Type B pancreatic cell (in vitro differentiated cells): ENCODE measurements at regions not wholly inside any gene's neighbourhood (a gene's known extent, or its start where the extent isn't known, plus 50 kb on each side); places are given as distances from the start of the nearest gene placed in this dataset.

ENCODE experiments used
- DNase-seq: peaks from one replicate; pipeline ENCODE4 v3.0.0; 2021; ENCODE audit warnings: mixed read lengths; ENCODE audit not compliant: unreplicated experiment; ENCODE audit errors: extremely low spot score
- H3K27ac Mint-ChIP-seq: 2 replicates; pipeline ENCODE4 v1.8.0; 2021; ENCODE audit warnings: mild to moderate bottlenecking, mixed read lengths
- H3K27me3 Mint-ChIP-seq: 2 replicates; pipeline ENCODE4 v1.8.0; 2021; ENCODE audit warnings: mixed read lengths
- H3K36me3 Mint-ChIP-seq: 2 replicates; pipeline ENCODE4 v1.8.0; 2021; ENCODE audit warnings: mixed read lengths
- H3K4me1 Mint-ChIP-seq: one replicate; pipeline ENCODE4 v1.8.0; 2021; ENCODE audit warnings: mixed read lengths; ENCODE audit not compliant: unreplicated experiment
- H3K4me3 Mint-ChIP-seq: 2 replicates; pipeline ENCODE4 v1.8.0; 2021; ENCODE audit warnings: mild to moderate bottlenecking, mixed read lengths
- H3K9me3 Mint-ChIP-seq: 2 replicates; pipeline ENCODE4 v1.8.0; 2021; ENCODE audit warnings: mixed read lengths
- CTCF ChIP-seq: fragments of 200-600 bp; sonication (generic); conservative IDR thresholded peaks from 2 replicates; pipeline ENCODE4 v1.5.0; 2021; ENCODE audit warnings: antibody characterized with exemption, mild to moderate bottlenecking

DNA sequence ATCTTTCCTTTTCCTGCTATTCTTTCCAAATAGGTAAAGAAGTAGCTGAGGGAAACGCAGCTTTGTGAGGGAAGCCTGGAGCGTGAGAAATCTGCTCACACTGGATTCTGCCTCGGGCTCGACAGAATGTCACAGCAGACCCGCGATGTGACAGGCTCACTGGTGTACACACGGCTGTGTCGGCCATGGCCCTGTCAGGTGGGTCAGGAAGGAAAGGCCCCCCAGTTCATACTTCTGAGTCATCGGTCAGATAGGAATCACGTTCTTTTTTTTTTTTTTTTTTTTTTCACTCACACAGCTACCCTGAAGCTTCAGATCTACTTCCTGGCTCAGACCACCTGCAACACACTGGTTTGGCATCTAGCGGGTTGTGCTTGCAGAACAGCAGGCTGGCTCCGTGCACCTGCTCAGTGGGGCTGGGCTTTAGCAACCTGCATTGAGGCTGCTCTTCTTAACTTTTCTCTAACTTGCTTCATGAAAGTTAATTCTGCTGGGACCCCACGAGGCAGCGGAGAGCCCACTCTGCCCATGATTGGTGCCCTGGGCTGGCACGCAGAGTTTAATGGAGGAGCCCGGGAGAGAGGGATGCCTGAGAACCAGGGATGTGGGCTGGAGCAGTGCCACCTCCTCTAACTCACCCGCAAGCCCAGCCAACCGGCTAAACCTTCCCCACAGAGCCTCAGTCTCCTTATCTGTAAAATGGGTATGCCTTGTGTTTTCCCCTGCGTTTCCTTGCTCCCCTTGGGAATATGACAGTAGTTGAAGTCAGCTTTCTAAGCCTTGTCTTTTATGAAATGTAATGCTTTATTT lies 61.5 kb upstream of the FNDC1 start:
- no peak overlapping the region for H3K4me3 Mint-ChIP-seq
- peaks cover 12% of the 10 kb centered on the region for H3K27me3 Mint-ChIP-seq
- H3K36me3 Mint-ChIP-seq, result no peaks in the 10 kb centered on the region
- DNase-seq, result peak; percentile 39
- H3K9me3 Mint-ChIP-seq, result no peaks in the 10 kb centered on the region
- TF ChIP-seq CTCF, result no peak
- peaks cover 10% of the 10 kb centered on the region for H3K4me1 Mint-ChIP-seq
- no peak overlapping the region for H3K27ac Mint-ChIP-seq

- TF ChIP-seq CTCF, result no peak
These were observed 61.9 kb upstream of the TAGAP start for GRCh38 chr6:159106627-159107241.

GRCh38 chr6:159105716-159106115 lies 60.9 kb upstream of the TAGAP start:
- peaks cover 12% of the 10 kb centered on the region for H3K27me3 Mint-ChIP-seq
- no peak overlapping the region for H3K27ac Mint-ChIP-seq
- no peak for TF ChIP-seq CTCF
- H3K36me3 Mint-ChIP-seq, result no peaks in the 10 kb centered on the region
- peaks cover 11% of the 10 kb centered on the region for H3K4me1 Mint-ChIP-seq
- no peak for DNase-seq
- no peak overlapping the region for H3K4me3 Mint-ChIP-seq
- H3K9me3 Mint-ChIP-seq, result no peaks in the 10 kb centered on the region

More at GRCh38 chr6:159106627-159107241, 61.9 kb upstream of the TAGAP start:
- Mint-ChIP-seq H3K27ac (no peak overlapping the region), H3K36me3 (no peaks in the 10 kb centered on the region), H3K9me3 (no peaks in the 10 kb centered on the region), H3K4me1 (peaks cover 10% of the 10 kb centered on the region), H3K4me3 (no peak overlapping the region), H3K27me3 (peaks cover 12% of the 10 kb centered on the region)
- DNase-seq, result peak; percentile 31

GRCh38 chr6:159104931-159105330 lies 60.1 kb upstream of the TAGAP start:
- Mint-ChIP-seq H3K27me3 (peaks cover 12% of the 10 kb centered on the region), H3K27ac (no peak overlapping the region), H3K4me1 (peaks cover 15% of the 10 kb centered on the region), H3K9me3 (no peaks in the 10 kb centered on the region), H3K36me3 (no peaks in the 10 kb centered on the region), H3K4me3 (no peak overlapping the region)
- no peak for DNase-seq
- TF ChIP-seq CTCF, result no peak

GRCh38 chr6:159104163-159104925 lies 59.6 kb upstream of the TAGAP start:
- peak; percentile 86 for TF ChIP-seq CTCF
- Mint-ChIP-seq H3K4me3 (no peak overlapping the region), H3K9me3 (no peaks in the 10 kb centered on the region), H3K36me3 (no peaks in the 10 kb centered on the region), H3K27me3 (peaks cover 12% of the 10 kb centered on the region), H3K4me1 (peaks cover 13% of the 10 kb centered on the region), H3K27ac (no peak overlapping the region)
- DNase-seq, result no peak
